ENCODE measurements at regions not wholly inside any gene's neighbourhood (a gene's known extent, or its start where the extent isn't known, plus 50 kb on each side); places are given as distances from the start of the nearest gene placed in this dataset.

GRCh38 chrX:148281920-148282319 is 218.5 kb upstream of the AFF2 start:
- TF ChIP-seq, protein P1, sequence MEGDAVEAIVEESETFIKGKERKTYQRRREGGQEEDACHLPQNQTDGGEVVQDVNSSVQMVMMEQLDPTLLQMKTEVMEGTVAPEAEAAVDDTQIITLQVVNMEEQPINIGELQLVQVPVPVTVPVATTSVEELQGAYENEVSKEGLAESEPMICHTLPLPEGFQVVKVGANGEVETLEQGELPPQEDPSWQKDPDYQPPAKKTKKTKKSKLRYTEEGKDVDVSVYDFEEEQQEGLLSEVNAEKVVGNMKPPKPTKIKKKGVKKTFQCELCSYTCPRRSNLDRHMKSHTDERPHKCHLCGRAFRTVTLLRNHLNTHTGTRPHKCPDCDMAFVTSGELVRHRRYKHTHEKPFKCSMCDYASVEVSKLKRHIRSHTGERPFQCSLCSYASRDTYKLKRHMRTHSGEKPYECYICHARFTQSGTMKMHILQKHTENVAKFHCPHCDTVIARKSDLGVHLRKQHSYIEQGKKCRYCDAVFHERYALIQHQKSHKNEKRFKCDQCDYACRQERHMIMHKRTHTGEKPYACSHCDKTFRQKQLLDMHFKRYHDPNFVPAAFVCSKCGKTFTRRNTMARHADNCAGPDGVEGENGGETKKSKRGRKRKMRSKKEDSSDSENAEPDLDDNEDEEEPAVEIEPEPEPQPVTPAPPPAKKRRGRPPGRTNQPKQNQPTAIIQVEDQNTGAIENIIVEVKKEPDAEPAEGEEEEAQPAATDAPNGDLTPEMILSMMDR (IDR thresholded peaks at IDR 0.05; ENCODE audit: poor library complexity, severe bottlenecking): no peak
- TF ChIP-seq MXI1 (conservative IDR thresholded peaks at IDR 0.05; ENCODE audit: poor library complexity, severe bottlenecking): no peak
- no peak for TF ChIP-seq EP300 (conservative IDR thresholded peaks at IDR 0.05; ENCODE audit: poor library complexity, severe bottlenecking)
- TF ChIP-seq RAD21 (conservative IDR thresholded peaks at IDR 0.05): no peak
- no peak for TF ChIP-seq REST (IDR thresholded peaks at IDR 0.05; ENCODE audit: borderline replicate concordance)
- TF ChIP-seq EZH2 (IDR thresholded peaks at IDR 0.05; ENCODE audit: borderline replicate concordance, insufficient read depth, low read length, poor library complexity, severe bottlenecking): no peak
- TF ChIP-seq SMC3 (conservative IDR thresholded peaks at IDR 0.05; ENCODE audit: poor library complexity): no peak

All from neural cell (in vitro differentiated cells).